ENCODE measurements at regions not wholly inside any gene's neighbourhood (a gene's known extent, or its start where the extent isn't known, plus 50 kb on each side); places are given as distances from the start of the nearest gene placed in this dataset.
"Not testable (repeated sequence)": the region's sequence is repeated elsewhere in the genome, so short reads cannot be mapped to it uniquely, and the experiment has no call there.

DNA sequence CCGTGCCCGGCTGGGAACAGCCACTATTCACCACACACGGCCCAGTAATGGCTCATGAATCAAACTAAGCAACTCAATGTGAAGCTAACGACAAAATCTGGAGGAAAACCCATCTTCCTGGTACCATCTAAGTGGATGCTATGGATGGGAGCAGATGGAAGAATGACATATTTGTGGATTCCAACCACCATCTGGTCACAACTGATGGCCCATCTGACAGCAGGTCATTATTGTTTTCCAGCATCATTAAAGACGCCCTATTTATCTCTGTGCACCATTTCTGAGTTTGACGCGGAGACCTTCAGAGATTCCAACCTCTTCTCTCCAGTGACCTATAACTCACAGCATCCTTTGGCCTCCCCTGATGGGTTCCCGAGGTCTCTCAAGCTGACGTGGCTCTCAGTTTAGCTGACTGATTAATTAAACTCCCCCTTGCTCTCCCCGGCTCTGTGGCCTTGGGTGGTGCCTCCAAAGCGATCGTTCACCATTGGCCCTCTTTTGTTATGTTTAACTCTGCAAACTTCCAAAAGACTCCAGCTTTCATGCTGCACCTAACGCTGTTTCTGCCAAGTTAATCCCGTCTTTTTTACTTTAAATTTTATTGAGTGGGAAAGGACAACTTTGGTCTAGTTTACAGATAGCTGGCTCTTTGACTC lies 1514.4 kb downstream of the BRD1 start:
- no peak for DNase-seq

DNA sequence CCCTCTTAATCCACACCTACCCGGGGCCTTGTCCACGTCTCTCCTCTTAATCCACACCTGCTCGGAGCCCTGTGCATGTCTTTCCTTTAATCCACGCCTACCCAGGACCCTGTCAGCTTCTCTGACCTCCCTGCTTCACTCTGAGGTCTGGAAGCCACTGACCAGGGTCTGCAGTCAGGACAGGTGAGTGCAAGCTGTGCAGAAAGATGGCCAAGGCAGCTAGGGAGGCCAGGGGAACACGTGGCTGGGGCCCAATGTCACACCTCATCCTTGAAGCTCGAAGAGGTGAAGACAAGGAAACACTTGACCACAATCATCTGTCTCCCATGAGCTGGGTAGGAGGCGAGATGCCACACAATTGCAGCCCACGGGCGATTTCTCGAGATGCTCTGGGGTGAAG lies 1516.9 kb downstream of the BRD1 start:
- no peak for DNase-seq

DNA sequence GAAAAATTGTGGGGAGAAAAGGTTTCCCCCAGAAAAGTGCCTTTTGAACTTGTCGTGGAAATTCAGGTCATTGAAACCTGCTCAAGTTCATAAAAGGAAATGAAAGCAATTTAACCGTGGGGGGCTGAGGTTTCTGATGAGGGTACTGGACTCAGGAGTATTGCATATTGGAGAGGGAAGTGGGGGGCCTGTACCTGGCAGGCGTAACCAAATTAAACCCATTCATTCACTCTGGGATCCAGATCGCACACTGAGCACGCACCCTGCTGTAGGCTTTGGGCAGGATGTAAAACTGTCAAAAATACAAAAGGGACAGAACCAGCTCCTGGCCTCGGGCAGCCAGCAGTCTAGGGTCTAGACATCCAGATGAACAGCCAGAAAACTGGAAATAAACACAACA lies 1517.4 kb downstream of the BRD1 start:
- DNase-seq: no peak

DNA sequence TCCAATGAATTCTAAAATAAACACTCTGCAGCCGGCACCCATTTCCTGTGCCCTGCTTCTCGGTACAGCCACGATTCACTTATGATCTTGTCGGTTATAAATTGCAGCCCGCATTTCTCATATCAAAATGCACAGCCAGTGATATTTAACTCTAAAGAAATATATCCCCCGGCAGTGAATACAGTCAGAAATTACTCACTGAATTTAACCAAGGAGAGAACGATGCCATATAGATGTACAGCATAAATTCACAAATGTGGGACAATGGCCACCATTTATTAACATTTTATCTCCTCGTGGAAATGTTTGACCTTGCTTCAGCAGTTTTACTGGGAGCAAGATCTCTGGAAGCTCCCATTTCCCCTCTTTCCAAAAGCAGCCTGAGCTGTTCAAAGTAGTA lies 1517.8 kb downstream of the BRD1 start:
- DNase-seq: no peak

DNA sequence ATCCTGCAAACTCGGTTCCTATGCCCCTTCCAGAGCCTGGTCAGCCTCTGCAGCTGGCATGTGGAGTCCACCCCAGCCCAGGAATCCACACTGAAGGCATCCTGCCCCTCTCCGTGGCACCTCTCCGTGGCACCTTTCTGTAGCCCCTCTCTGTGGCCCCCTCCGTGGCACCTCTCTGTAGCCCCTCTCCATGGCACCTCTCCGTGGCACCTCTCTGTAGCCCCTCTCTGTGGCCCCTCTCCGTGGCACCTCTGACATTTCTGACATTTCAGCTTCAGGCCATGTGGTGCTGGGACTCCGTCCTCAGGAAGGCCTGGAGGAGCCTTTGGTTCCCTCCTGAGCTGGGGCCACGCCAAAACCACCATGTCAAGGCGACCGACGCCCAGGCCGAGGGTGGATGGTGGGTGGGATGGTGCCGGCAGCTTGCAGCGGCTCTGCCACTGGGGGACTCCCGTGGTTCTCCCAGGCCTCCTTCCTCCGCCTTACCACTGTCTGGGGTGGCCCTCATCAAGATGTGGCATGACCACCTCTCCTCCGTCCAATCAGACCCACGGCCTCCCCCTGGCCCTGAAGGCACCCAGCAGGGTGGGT lies 1518.5 kb downstream of the BRD1 start:
- DNase-seq: no peak

DNA sequence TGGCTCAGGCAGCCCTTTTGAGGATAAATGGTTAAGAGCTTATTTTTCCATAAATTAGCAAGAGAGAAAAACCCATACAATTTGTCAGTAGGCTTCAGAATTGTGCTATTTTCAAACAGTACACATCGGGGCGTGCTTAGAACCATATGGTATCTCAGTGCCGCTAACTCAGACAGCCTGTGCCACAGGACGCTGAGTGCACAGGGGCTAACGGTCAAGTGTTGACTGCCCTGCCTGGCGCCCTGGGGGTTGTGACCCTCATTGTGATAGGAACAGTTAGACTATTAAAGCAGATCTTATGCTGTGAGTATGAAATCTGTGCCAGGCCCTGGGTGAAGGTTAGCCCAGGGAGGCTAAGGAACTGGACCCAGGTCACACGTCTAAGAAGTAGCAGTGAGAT lies 1519.7 kb downstream of the BRD1 start:
- no peak for DNase-seq

DNA sequence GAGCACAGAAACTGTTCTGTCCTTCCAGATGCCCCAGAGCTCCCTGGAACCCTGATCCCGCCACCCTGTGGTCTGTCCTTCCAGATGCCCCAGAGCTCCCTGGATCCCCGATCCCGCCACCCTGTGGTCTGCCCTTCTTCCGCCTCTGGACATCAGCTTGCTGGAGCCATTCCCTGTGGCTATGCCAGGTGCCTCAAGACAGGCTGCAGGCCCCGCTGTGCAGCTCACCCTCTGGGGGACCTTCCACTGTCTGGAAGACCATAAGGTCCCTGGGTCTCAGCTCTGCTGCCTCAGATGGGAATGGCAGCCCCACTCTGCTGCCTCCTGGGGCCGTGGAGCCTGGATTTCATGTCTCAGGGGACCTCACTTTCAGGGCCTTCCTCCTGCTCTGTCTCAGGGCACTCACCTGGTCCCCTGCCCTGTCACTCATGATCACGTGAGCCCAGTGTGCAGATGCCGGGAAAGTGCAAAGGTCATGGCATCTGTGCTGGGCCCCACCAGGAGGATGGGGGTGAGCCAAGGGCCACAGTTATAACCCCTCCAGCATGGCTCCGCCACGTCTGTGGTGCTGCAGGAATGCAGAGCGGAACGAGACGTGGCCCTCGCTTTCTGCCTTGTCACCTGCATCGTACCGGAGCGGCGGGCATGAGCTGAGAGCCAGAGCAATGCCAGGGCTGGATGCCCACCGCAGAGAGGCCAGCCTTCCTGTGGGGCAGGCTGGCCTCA lies 1520.7 kb downstream of the BRD1 start:
- no peak for DNase-seq

DNA sequence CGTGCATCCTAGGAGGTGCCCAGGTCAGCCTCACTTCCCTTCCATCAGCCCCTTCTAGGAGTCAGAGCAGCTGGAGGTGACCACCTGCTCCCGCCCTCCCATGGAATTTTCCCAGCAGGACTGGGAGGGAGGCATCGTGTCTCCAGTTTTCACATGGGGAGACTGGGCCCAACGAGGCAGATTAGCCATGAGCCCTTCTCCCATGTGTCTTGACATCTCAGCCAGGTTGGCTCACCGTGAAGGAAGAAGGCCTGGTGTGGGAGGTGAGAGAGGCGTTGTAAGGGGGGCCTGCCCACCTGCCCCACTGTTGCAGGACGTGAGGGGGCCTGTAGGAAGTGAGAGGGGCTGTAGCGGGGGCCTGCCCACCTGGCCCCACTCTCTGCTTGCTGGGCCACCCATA lies 1521.4 kb downstream of the BRD1 start:
- DNase-seq: no peak

DNA sequence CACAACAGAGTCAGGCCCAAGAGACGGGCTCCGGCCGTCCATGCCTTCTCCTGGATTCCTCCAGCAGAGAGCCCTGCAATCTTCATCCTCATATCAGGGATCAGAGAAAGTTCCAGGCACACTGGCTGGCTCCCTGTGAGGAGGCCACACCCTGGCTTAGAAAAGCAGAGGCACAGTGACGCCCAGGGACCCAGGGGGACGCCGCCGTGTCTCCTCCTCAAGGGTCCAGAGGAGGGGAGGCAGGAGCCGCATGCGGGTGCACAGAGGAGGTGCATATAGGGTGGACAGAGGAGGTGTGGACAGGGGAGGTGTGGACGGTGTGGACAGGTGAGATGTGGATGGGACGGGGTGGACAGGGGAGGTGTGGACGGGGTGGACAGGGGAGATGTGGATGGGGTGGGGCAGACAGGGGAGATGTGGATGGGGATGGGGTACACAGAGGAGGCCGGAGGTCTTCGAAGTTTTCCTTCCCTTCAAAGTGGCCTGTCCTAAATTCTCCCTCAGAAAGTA lies 1521.9 kb downstream of the BRD1 start:
- DNase-seq: no peak

DNA sequence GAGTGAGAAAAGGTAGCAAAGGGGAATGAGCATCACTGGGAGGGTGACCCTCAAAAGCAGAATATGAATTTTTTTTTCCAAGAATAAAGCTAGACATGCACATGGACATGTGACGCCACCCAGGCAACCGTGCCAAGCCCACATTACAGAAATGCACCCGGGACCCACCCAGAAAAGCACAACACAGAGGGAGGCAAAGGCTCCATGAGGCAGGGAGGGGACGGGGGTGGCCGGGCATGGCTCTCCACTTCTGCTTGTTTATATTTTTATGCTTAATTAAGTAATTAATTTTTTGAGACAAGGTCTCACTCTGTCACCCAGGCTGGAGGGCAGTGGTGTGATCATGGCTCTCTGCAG lies 1524.3 kb downstream of the BRD1 start:
- DNase-seq: no peak

DNA sequence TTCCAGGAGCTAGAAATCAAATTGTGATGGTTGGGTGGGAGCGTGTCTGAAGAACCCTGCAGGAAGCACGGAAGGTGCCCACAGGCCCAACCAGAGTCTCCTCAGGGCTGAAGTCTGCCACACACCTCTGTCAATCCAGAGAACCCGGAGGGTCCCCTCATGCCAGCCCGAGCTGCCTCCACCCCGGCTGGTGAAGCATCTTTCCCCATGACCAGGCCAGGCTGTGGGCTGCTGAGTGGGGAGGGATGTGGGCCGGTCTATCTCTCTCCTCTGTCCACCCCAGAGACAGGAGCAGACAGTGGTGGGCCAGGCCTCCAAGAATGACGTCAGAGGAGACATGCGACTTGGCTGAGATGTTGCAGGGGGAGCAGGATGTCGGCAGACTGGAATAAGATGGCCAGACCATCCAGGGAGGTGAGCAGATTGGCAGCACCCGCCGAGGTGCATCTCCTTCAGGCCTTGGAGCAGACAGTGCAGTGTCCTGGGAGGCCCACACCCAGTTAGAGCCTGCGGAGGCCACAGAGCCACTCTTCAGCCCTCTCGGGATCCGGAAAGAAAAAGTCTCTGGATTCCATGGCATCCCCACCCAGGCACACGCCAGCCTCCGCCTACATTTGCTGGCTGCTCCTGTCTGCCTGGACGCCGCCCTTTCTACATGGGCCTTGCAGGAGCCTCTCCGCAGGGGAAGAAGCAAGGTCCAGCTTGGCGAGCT lies 1524.9 kb downstream of the BRD1 start:
- DNase-seq: no peak

DNA sequence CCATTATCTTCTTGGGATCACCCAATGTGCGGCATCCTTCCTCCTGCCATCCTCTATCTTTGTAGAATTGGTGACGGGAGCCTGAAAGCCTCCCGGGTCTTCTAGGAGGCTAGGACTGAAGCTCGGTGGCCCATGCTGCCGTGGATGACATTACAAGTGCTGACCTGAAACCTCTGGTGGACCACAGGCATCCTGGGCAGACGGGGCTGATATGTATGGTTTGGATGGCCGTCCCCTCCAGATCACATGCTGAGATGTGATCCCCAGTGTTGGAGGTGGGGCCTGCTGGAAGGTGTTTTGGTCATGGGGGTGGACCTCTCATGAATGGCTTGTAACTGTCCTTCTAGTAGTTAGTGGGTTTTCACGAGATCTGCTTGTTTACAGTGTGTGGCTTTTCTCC lies 1525.8 kb downstream of the BRD1 start:
- no peak for DNase-seq

DNA sequence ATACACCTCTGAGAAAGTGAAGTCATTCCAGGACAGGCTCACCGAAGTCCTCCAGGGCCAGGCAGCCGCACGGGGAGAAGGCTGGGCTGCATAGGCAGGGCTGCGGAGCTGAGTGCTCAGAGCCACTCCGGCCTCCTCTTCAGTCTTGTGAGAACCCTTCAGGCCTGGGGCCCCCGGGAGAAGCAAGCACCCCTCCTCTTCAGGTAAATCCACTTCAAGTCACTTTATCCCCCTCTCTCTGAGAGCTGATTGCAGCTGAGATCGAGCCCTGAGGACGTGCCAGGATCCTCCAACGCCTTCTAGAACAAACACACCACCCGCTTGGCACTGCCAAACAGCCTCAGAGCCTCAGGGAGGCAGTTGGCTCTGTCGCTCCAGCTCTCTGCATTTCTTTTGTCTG lies 1526.3 kb downstream of the BRD1 start:
- DNase-seq: no peak

DNA sequence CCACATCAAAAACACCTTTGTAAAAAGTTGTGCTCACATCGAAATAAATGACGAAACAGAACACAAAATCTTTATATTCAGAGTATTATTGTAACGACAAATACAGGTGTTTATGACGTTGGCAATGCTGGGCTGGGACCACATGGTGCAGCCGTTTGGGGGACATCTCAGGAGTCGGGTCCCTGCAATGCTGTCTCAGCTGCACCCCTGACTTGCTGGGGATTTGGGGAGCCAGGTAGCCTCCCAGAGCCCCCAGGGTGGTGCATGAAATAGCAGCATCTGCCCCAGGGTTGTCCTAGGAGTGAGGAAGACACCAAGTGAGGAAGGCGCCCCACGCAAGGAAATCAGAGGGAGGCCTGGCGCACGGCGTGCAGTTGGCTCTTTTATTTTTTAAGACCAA lies 1526.8 kb downstream of the BRD1 start:
- no peak for DNase-seq

DNA sequence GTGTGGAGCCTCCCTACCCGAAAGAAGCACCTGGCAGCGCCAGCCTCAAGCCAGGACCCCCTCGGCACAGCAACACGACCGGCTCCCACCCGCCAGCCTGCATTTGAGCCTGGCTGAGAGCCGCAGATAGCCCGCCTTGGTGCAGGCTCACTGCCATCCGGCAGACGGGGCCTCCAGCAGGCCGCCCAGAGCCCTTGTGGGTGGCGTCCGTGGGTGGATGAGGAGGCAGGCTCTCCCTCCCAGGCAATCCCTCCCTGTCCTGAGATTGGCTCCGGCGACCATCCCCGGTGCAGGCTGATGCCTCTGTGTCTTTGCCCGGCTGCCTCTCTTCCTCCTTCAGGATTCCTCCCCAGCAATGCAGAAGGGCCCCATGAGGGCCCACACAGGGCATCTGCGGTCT lies 1527.9 kb downstream of the BRD1 start:
- no peak for DNase-seq

DNA sequence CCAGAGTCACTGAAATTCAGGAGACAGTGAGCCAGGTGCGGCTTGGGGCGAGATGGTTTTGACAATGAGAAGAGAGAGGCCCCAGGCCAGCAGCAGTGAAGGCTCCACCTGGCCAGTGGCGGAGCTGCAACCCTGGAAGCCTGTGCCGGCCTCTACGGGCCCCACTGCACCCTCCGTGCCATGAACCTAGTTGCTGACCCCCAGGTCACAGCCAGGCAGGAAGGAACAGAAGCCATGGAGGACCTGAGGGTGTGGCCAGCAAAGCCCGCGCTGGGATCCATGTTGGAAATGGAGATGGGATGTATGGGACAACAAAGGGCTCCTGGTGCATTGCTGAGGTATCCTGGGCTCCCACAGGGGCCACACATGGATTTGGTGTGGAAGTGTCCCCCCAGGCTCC lies 1528.5 kb downstream of the BRD1 start:
- DNase-seq: no peak

DNA sequence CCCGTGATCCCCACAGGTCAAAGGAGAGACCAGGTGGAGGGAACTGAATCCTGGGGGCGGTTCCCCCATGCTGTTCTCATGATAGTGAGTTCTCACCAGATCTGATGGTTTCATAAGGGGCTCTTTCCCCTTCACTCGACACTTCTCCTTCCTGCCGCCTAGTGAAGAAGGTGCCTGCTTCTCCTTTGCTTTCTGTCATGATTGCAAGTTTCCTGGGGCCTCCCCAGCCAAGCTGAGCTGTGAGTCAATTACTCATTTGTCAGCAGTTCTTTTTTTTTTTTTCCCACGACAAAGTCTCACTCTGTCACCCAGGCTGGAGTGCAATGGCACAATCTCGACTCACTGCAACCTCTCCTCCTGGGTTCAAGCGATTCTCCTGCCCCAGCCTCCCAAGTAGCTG lies 1530.4 kb downstream of the BRD1 start:
- DNase-seq: no peak

DNA sequence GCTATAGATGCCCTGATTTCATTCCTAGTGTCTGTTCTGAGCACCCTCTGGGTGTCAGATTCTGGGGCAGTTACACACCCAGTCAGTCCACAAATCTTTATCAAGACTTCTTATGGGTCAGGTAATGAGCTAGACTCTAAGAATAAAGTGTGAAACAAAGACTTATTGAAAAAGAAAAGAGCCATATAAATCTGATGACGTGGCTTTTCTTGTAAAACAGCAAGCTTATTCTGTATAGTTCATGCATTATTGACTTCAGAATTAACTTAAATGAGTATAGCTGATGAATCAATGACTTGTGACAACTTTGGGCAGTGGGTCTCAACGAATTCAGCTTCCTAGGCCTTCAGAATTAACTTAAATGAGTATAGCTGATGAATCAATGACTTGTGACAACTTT lies 1527.5 kb downstream of the TBC1D22A start:
- not testable (repeated sequence) for DNase-seq

DNA sequence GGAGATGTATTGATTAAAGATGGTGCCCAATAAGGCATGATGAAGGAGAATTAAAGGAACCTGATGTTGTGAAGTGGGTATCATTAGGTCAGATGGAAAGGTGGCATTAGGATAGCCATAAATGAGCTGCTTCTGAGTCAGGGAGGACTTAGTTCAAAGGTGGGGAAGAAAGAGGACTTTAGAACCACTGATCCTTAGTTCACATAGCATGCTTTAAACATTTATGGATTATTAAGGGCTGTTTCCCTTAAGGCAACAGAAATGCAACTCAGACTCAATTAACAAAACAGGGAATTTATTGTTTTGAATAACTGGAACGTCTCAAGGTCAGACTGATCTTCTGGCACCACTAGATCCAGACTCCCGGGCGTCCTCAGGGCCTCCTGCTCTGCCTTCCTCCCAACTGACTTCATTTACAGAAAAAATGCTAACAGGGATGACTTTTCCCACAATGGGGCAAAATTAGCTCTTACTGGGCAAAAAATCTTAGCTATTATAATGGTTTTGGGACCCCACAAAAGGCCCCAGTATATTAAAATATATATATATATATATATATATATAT lies 1526.0 kb downstream of the TBC1D22A start:
- no peak for DNase-seq

DNA sequence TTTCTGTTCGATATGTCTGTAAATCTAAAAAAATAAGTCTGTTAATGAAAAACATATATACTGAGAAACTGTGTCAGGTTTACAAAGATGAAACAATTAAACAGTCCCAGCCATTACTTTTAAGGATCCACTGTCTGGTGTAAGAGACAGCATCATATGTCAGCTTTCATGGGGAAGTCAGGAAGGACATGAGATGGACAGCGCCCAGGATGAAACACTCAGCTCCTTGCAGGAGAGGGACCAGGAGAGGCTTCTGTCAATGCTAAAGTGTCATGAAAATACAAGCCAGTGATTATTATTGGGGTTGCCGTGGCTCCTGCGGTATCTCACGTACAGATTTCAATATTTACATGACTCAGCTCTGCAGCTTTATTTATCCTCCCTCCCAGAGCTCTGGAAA lies 1524.6 kb downstream of the TBC1D22A start:
- no peak for DNase-seq

DNA sequence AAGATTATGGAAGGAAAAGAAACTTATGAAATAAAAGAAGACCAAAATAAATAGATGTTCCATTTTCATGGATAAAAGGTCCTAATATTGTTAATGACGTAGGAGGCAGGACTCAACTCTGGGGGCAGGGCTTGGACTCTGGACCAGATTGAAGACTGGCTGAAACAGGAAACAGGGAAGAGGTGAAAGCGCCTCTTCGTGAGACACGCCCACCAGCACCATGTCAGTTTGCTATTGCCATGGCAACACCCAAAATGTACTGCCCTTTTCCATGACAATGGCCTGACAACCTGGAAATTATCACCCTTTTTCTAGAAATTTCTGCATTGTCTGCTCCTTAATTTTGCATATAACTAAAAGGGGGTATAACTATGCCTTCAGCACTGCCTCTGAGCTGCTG lies 1522.2 kb downstream of the TBC1D22A start:
- DNase-seq: no peak

DNA sequence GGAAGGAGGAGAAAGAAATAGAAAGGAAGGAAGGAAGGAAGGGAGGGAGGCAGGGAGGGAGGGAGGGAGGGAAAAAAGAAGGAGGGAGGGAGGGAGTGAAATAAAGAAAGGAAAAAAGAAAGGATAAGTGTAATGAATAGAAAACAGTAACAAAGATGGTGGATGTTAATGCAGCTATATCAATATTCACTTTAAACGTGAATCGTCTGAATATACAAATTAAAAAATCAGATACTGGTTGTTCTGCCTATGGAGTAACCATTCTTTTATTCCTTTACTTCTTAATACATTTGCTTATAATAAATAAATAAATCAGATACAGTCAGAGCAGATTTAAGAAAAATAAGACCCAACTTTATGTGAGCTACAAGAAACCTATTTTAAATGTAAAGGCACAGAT lies 1520.4 kb downstream of the TBC1D22A start:
- no peak for DNase-seq

DNA sequence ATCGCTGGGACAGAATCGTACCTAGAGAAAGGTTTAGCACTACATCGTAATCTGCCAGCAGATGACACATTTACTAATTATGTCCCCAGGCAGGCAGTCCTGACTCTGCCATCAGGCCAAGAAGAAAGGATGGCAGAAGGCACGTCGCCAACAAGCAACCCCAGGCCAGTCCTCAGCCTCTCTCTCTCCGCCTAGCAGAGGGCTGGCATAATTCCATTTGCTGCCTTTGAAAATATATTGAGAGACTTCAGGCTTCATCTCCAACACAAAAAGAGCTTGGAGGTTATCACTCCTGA lies 1517.0 kb downstream of the TBC1D22A start:
- no peak for DNase-seq
